Posterior cingulate gyrus (tissue), 11 donors: ENCODE measurements at regions not wholly inside any gene's neighbourhood (a gene's known extent, or its start where the extent isn't known, plus 50 kb on each side); places are given as distances from the start of the nearest gene placed in this dataset.
"Not testable (repeated sequence)": the region's sequence is repeated elsewhere in the genome, so short reads cannot be mapped to it uniquely, and the experiment has no call there.

Source experiments
- DNase-seq, 10 donors: peaks; one replicate each; pipeline versions ENCODE4 v3.0.0 to v3.0.0-alpha.2; 2020 to 2021; ENCODE audit warnings: mixed read lengths in 3 of 10
- intact Hi-C: fragments of 100-400 bp; cut with DNase I; formaldehyde crosslinking; loops from one replicate; pipeline ENCODE4 v1.15.1; 2023

DNA sequence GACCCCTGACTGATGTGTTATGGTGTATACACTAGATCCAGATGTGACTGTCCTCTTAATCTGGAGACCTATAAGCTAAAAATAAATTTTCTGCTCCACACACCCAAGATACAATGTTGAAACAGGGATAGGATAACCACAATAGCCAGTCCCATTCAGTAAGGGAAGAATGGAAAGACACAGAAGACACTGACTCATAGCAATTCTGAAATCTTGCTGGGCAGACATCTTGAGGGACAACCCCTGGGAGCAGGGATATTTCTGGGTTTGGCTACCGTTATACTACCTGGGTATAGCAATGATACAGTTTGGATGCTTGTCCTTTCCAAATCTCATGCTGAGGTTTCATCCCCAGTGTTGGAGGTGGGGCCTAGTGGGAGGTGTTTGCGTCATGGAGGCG is 93.9 kb downstream of the BUD13 start:
- intact Hi-C loops: no loop called here
- no peak for DNase-seq

DNA sequence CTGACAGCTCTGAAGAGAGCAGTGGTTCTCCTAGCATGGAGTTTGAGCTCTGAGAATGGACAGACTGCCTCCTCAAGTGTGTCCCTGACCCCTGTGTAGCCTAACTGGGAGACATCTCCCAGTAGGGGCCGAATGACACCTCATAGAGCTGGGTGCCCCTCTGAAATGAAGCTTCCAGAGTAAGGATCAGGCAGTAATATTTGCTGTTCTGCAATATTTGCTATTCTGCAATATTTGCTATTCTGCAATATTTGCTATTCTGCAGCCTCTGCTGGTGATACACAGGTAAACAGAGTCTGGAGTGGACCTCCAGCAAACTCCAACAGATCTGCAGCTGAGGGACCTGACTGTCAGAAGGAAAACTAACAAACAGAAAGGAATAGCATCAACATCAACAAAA is 105.5 kb downstream of the BUD13 start:
- DNase-seq, intact Hi-C loops: not testable (repeated sequence)

DNA sequence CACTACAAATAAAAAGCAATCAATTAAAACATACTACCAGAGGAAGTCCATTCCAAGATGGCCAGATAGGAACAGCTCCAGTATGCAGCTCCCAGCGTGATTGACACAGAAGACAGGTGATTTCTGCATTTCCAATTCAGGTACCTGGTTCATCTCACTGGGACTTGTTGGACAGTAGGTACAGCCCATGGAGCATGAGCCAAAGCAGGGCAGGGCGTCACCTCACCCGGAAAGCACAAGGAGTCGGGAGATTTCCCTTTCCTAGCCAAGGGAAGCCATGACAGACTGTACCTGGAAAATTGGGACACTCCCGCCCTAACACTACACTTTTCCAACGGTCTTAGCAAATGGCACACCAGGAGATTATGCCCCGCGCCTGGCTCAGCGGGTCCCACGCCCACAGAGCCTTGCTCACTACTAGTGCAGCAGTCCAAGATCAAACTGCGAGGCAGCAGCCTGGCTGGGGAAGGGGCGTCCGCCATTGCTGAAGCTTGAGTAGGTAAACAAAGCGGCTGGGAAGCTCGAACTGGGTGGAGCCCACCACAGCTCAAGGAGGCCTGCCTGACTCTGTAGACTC is 106.0 kb downstream of the BUD13 start:
- intact Hi-C loops, DNase-seq: not testable (repeated sequence)

DNA sequence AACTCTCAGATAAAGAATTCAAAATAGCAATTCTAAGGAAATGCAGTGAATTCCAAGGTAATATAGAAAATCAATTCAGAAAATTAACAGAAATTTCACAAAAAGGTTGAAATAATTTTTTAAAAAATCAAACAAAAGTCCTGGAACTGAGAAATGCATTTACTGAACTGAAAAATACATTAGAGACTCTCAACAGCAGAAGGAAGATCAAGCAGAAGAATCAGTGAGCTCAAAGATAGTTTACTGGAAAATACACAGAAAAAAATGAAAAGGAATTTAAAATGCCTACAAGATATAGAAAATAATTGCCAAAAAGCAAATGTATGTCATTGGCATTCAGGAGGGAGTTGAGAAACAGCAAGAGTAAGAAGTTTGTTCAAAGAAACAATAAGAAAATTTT is 107.3 kb downstream of the BUD13 start:
- intact Hi-C loops: no loop called here

DNA sequence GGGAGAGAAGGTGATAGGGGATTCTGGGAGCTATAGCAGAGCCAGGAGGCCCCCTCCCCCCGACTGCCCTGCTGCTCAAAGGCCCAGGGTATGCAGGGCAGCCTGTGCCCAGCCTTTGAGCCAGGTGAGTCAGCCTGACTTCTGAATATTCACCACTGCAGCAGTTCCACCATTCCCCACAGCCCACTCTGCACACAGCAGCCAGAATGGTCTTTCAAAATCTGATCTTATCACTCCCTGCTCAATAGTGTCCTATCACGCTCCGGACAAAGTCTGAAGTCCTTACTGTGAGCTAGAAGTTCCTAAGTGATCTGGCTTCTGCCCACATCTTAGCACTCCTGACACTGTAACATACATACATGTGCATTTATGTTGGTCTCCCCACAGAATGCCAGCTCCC is 111.7 kb downstream of the BUD13 start:
- no peak for DNase-seq
- intact Hi-C loops: no loop called here

More for the DNA sequence above, 107.3 kb downstream of the BUD13 start:
- no peak for DNase-seq

DNA sequence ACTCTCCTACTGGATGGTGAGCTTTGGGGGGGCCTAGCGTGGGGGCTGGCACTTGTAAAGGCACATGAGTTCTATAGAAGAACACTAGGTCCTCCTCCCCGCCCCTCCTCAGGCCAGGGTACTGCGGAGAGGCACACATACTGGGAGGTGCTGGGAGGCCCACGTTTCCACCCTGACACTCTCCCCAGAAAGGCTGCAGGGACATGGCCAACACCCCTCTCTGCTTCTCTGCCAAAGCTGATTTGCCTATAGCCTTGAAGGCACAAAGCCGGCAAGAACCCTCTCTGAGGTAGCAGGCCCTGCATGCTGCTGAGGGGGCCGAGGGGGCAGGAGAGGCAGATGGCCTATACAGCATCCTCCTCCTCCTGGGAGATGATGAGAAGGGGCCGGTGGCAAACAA is 112.8 kb downstream of the BUD13 start:
- intact Hi-C loops: no loop called here
- no peak for DNase-seq

DNA sequence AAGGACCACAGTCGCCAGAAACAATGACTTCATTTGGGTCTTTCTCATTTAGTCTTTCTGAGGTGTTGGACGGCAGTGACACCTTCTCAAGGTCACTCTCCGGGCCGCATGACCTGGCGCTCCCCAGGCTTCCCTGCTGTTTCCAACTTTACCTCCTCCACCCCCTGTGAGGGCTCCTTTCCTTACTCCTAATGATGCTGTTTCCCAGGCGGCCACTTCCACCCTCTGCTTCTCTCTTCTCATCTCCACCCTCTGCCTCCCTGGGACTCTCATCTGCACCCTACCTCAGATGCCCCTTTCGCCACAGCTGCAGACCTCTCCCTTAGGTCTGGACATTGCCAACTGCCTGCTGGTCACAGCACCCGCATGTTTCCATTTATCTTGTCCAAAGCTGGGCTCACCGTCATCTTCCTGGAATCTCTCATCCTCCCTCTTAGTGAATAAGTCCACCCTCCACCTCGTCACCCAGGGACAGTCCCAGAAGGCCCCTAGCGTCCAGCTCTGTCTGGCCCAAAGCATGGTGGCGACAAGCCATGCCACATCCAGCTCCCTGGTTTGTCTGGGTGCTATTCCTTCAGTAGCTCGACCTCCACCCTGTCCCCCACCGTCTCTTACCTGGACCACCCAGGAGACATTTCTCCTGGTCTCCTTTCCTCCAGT is 113.8 kb downstream of the BUD13 start:
- intact Hi-C loops: no loop called here
- DNase-seq: no peak

DNA sequence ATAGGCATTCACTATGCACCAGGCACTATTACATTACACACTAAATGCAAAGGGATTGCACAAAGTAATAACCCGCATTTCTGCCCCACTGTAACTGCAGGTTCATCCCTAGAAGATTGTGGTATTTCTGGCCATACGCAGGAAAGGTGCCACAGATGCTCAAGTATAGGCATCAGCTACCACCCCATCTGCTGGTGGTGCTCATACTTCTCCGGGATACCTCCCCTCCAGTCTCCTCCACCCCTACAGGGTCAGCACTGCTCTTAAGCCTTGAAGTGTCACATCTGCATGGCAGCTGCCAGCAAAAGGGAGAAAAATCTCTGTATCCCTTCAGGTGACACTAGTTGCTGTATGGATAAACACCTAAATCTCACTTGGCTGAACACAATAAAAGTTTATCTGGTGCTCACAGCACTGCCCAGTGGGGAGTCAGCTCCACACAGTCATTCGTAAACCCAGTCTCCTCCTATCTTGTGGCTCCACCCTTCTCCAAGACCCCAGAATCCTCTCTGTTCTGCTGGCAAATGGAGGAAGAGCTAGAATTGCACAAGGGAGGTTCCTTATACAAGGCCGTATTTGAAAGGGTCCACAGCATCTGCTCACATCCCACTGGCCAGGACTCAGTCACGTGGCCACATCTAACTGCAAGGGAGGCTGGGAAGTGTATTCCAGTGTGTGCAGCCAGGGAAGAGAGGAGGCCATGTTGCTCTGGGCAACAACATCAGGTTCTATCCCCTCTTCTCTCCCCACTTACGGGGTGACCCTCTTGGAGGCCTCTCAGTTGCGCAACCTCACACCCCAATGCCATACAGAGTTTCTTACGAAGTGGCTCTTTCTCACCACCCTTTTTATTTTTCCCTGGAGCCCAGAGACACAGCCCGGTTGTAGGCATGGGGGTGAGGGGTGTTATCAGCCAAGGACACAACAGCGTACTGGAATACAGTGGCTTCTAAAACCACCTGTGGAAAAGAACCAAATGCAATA is 114.7 kb downstream of the BUD13 start:
- no peak for DNase-seq
- intact Hi-C loops: no loop called here

DNA sequence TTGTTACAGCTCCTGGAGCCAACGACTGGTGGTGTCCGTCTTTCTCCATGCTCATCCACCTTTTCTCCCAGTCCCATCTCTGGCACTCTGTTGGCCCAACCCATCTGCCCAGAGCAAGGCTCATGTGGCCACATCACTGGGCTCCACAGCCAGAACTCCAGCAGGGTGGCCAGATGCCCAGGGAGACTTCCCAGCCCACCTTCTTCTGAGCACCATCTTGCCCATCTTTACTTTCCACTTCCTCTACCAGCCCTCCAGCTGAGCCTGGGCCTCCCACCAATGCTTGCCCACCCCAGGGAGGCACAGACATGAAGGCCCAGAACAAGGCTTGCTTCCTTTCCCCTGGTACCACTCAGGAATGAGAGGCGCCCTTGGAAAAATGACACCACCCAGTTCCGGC is 116.8 kb downstream of the BUD13 start:
- intact Hi-C loops: no loop called here
- DNase-seq: no peak

DNA sequence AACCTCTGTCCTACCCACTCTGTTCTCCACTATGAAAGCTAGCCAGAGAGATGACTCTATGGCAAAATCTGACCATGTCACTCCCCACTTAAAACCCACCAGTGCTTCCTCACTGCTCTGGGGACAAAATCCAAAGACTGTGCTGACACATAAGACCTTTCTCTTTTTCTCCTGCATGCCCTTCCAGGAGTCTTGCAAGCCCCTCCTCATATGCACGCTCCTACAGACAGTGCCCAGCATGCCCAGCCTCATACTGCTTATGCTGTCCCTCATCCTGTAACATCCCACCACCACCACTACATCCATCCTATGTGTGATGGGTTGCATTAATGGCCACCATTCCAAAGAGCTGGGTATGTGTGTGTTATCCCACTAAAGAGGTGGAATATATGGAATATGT is 118.3 kb downstream of the BUD13 start:
- DNase-seq: no peak
- intact Hi-C loops: no loop called here

DNA sequence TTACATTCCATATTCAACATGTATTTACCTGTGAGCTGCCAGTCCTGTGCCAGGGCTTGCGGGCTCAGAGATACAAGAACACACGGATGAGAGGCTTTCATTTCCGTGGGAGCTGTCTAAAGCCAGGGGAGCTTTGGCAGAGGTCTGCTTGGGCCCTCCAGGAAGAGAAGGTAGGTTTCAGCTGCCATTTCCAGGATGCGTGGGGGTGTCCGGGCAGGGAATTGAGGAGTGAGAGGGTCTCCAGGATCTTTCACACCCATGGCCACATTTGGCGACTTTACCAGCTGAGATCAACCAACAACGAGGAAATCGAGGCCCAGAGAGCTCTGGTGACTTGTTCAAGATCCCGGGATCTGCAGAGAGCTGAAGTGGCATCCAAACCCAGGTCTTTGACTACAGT is 119.6 kb downstream of the BUD13 start:
- no peak for DNase-seq
- intact Hi-C loops: no loop called here

DNA sequence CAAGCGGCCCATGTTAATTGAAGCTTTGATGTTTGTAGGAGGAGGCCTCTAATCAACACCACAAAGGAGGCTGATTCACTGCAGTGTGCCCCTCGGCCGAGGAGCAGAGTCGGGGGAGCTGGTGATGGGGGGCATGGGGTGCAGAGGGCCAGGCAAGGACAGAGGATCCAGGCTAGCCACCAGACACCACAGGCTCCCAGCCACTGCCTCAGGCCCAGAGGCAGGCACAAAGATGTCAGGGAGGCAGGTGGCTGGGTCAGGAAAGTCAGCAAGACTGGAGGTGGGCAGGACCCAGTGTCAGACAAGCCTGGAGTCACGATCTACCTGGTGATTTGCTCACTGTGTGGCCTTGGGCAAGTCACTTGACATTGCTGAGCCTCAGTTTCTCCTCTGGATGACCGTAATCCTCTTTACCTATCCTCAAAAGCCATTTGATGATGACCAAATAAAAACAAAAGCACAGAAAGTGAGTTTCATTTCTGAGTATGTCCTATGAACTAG is 121.0 kb downstream of the BUD13 start:
- DNase-seq: no peak
- intact Hi-C loops: no loop called here

DNA sequence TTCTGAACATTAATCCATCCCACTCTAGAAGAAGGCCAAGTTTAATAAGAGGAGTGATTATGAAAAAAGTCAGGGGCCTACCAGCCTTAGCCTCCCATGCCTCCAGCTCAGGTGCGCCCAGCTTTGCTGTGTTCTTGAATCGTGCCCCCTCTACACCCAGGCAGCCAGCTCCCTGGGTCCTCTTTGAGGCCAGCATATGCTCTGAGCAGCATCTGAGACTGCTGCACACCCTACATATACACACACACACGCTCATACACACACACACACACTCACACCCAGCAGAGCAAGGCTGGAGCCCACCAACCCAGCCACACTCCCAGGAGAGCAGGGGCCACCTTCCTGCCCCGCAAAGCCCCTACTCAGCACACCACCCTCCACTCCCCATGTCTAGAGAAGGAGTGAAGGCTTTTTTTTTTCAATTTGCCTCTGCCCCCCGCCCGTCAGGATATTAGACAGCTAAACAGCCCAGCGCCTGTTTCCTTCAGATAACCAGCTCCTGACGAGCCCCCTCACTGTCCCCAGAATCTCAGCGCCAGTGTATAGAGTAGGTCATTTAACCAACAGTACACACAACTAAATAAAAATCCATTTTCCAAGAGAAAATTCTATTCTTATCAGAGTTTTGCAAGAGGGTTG is 121.6 kb downstream of the BUD13 start:
- intact Hi-C loops: no loop called here
- no peak for DNase-seq

DNA sequence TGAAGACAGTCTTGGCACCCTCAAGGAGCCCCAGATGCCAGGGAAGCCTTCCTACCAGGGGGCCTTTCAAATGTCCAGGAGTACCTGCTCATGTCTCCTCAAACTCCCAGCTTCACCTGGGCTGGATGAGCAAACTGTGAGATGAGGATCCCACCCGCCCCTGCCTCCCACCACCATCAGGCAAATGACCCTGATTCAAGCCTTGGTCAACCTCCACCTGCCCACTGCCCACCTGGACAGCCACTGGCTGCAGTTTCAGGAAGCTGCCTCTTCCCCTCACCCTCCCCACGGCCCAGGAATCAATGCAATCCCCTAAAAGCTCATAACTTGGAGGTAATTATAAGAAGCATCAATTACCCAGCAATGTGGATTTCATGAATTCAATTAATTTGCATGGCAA is 122.7 kb downstream of the BUD13 start:
- intact Hi-C loops: no loop called here
- DNase-seq: no peak

DNA sequence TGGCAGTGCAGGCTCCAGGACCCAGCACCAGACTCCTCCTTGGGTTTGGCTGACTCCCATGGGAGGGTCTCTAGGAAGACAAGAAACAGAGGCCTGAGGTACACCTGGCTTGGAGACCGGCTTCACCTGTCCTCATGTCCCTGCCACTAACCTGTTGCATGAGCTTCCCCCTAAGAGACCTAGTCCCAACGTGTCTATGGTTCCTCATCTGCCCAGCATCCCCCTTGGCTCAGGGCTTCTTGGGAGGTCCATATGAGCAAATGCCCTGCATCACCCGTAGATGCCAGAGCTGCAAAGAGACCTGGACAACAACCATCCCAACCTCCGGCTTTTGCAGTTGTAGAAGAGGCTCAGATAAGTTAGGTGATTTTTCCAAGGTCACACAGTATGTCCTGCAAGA is 123.5 kb downstream of the BUD13 start:
- intact Hi-C loops: no loop called here
- DNase-seq: no peak

DNA sequence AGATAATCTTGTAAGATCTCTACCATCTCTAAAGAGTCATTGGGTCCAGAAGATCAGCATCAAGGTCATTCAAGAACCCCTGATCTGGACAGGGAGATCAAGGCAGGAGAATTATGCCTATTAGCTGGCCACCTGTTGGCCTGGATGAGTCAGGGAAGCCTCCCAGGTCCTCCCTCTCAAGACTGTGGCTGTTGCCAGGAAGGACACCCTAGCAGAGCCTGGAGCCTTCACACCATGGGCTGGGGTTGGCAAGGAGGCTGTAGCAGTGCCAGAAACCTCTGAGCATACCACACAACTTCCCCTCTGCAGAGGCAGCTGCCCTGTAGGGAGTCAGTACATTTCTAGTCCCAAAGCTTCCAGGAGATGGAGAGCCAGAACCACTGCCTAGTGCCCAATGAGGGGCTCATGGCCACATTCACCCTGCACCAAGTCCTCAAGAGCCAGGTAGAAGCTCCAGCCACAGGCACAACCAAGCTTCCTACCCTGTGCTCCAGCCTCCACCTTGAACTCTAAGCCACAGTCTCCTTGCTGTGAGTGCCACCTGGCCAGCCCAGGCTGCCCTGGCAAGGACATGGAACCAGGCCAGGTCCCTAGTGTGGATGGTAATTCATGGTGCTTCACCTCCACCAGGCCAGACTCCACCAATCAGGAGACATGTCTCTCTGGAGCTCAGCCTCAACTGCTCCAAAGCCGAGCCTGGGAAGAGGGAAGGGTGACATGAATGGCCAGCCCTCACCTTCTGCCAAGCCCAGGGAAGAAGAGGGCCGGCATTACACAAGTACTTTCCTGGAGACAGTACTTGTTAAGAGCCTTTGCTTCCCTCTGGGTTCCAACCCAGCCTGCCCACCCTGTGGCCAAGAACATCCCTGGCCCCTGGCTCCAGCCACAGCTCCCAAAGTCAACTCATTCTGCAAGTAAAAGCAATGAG is 124.3 kb downstream of the BUD13 start:
- intact Hi-C loops: no loop called here
- peak in 2 of 10 donors; percentile 75 to 90 for DNase-seq

DNA sequence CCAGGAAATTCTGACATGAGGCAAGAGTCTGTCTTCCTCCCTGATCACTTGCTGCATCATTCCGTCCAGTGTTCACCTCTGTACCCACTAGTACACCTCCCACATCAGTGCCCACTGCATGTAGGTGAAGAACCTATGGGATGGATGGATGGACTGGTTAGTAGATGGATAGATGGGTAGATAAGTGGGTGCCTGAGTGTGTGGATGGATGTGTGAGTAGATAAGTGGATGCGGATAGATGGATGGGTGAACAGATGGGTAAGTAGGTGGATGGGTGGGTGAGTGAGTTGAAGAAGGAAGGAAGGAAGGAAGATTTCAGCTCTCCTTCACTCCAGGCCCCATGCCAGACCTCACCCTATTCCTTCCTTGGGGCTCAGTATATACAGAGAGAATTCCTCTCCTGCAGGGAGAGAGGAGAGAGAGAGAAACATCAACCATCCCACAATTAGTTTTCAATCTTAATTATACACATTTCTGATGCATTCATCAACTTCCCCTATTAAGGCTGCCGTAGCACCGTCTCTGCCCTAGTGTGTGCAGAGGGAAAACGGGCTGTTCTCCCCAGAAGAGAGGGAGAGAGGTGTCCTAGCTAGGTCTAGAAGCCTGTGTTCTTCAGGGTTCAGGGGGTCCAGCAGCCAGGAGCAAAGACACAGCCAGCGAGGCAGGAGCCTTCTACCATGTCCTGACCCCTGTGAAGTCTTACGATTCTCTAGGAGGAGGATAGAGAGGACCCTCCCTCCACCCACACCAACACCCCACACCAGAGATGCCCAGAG is 125.3 kb downstream of the BUD13 start:
- intact Hi-C loops: no loop called here
- no peak for DNase-seq

DNA sequence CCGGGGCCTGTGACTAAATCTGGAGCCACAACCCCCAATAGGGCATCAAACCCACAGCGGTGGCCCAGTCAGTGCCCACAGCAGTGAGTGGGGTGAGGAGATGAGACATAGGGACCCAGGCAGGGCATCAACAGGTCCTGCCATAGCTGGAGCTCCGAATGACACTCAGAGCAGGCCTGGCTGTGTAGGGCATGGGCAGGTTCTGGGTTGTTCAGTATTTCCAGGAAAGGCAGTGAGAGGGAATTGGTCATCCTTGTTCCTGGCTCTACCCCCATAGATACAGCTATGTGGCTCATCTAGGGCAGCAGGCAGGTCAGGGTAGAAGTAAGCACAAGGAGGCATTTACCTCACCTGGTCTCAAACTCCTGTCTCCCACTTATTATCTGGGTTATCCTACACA is 126.6 kb downstream of the BUD13 start:
- DNase-seq: no peak
- intact Hi-C loops: no loop called here

DNA sequence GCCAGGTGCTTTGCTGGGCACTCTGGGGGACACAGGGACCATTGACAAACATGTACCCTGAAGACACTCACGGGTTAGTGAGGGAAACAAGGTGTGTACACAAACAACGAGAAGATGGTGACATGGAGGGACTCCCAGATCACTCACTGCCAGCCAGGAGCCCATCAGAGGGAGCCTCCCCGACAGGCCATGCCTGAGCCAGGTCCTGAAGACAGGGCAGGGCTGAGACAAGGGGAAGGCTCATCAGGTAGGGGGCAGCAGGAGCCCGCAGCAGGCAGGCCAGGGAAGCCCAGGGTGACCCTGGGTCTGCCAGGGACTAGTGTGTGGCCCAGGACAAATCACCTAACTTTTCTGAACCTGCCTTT is 127.9 kb downstream of the BUD13 start:
- intact Hi-C loops: no loop called here
- DNase-seq: no peak
